T-helper 2 cell (primary cell): ENCODE measurements at regions not wholly inside any gene's neighbourhood (a gene's known extent, or its start where the extent isn't known, plus 50 kb on each side); places are given as distances from the start of the nearest gene placed in this dataset.

Source experiments
- DNase-seq, 5 experiments: peaks; one replicate each; pipeline versions ENCODE4 v3.0.0 to v3.0.0-alpha.2; 2012 to 2022

- peak in 1 of 5 experiments; percentile 92 for DNase-seq
Measured at GRCh38 chr3:71982506-71983258, 197.7 kb upstream of the PROK2 start.

GRCh38 chr3:71979175-71979574 is 194.2 kb upstream of the PROK2 start:
- DNase-seq: no peak

GRCh38 chr3:71978150-71978721 is 193.3 kb upstream of the PROK2 start:
- peak in 1 of 5 experiments; percentile 92 for DNase-seq

- DNase-seq: no peak
Measured at GRCh38 chr3:71977525-71977924, 192.6 kb upstream of the PROK2 start.

GRCh38 chr3:71975573-71975972 is 190.6 kb upstream of the PROK2 start:
- DNase-seq: no peak

GRCh38 chr3:71974786-71975185 is 189.8 kb upstream of the PROK2 start:
- no peak for DNase-seq

- no peak for DNase-seq
Measured at GRCh38 chr3:71973274-71974030, 188.5 kb upstream of the PROK2 start.

GRCh38 chr3:71972031-71972430 is 187.1 kb upstream of the PROK2 start:
- no peak for DNase-seq

GRCh38 chr3:71968544-71968943 is 183.6 kb upstream of the PROK2 start:
- DNase-seq: no peak

- no peak for DNase-seq
Measured at GRCh38 chr3:71966185-71966584, 181.2 kb upstream of the PROK2 start.

- DNase-seq: no peak
Measured at GRCh38 chr3:71964170-71964569, 179.2 kb upstream of the PROK2 start.

- DNase-seq: no peak
Measured at GRCh38 chr3:71962561-71963240, 177.8 kb upstream of the PROK2 start.

GRCh38 chr3:71961891-71962290 is 176.9 kb upstream of the PROK2 start:
- no peak for DNase-seq

GRCh38 chr3:71961378-71961777 is 176.4 kb upstream of the PROK2 start:
- no peak for DNase-seq

- peak in 1 of 5 experiments; percentile 32 for DNase-seq
Measured at GRCh38 chr3:71958533-71958932, 173.6 kb upstream of the PROK2 start.

GRCh38 chr3:71956716-71957115 is 171.8 kb upstream of the PROK2 start:
- no peak for DNase-seq

GRCh38 chr3:71956069-71956340 is 171.1 kb upstream of the PROK2 start:
- no peak for DNase-seq

GRCh38 chr3:71955240-71956068 is 170.5 kb upstream of the PROK2 start:
- peak in 1 of 5 experiments; percentile 78 for DNase-seq

- no peak for DNase-seq
Measured at GRCh38 chr3:71951842-71952241, 166.9 kb upstream of the PROK2 start.

- no peak for DNase-seq
Measured at GRCh38 chr3:71951361-71951760, 166.4 kb upstream of the PROK2 start.

- DNase-seq: no peak
Measured at GRCh38 chr3:71949442-71949841, 164.5 kb upstream of the PROK2 start.

- DNase-seq: no peak
Measured at GRCh38 chr3:71944482-71945065, 159.6 kb upstream of the PROK2 start.
